MG63 (cell line): ENCODE measurements at regions not wholly inside any gene's neighbourhood (a gene's known extent, or its start where the extent isn't known, plus 50 kb on each side); places are given as distances from the start of the nearest gene placed in this dataset.
"Not testable (repeated sequence)": the region's sequence is repeated elsewhere in the genome, so short reads cannot be mapped to it uniquely, and the experiment has no call there.

Experiments
- DNase-seq: peaks from one replicate; pipeline ENCODE4 v3.0.0-alpha.2; 2020
- H3K27me3 ChIP-seq: fragments of 250-450 bp; sonication (Bioruptor Pico); 2 replicates; pipeline ENCODE4 v1.5.1; 2020; ENCODE audit warnings: mild to moderate bottlenecking, moderate library complexity
- H3K36me3 ChIP-seq: fragments of 250-450 bp; sonication (Bioruptor Pico); 2 replicates; pipeline ENCODE4 v1.5.1; 2020; ENCODE audit warnings: mild to moderate bottlenecking, moderate library complexity
- H3K4me3 ChIP-seq: fragments of 250-450 bp; sonication (Bioruptor Pico); 2 replicates; pipeline ENCODE4 v1.5.1; 2020; ENCODE audit warnings: mild to moderate bottlenecking, moderate library complexity
- H3K9me3 ChIP-seq: fragments of 250-450 bp; sonication (Bioruptor Pico); 2 replicates; pipeline ENCODE4 v1.5.1; 2020; ENCODE audit warnings: mild to moderate bottlenecking, moderate library complexity

GRCh38 chr4:84258905-84259830 is 239.9 kb downstream of the NKX6-1 start:
- Histone ChIP-seq H3K9me3 (no peaks in the 10 kb centered on the region; the same call in 1 of the 2 replicates), H3K4me3 (no peak overlapping the region), H3K36me3 (no peaks in the 10 kb centered on the region), H3K27me3 (no peaks in the 10 kb centered on the region)
- no peak for DNase-seq

DNA sequence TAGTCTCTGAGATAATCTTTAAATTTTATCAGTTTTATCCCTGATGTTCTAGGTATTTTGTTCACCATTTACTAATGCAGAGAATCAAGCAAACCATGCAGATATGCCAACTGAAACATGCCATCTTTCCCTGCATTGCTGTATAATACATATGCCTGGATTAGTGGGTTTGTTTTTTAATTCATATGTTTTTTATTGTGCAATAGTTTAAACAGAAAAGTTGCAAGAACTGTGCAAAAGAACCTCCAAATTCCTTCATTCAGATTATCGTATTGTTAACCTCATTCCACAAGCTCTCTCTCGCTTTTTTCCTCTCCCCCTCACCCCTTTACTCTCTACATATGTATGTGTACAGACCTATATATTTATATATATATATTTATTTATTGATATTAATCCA is 244.6 kb downstream of the NKX6-1 start:
- H3K9me3 ChIP-seq = no peaks in the 10 kb centered on the region
- no peak overlapping the region for H3K4me3 ChIP-seq
- no peaks in the 10 kb centered on the region for H3K27me3 ChIP-seq
- DNase-seq = no peak
- H3K36me3 ChIP-seq = no peaks in the 10 kb centered on the region

GRCh38 chr4:84249521-84249920 is 249.6 kb downstream of the NKX6-1 start:
- H3K36me3 ChIP-seq = no peaks in the 10 kb centered on the region
- H3K27me3 ChIP-seq = no peaks in the 10 kb centered on the region
- H3K4me3 ChIP-seq = no peak overlapping the region
- DNase-seq = no peak
- no peaks in the 10 kb centered on the region for H3K9me3 ChIP-seq

GRCh38 chr4:84245042-84245441 is 254.1 kb downstream of the NKX6-1 start:
- not testable (repeated sequence) for H3K9me3 ChIP-seq, DNase-seq, H3K27me3 ChIP-seq, H3K4me3 ChIP-seq, H3K36me3 ChIP-seq

- not testable (repeated sequence) for DNase-seq, H3K4me3 ChIP-seq, H3K27me3 ChIP-seq, H3K9me3 ChIP-seq, H3K36me3 ChIP-seq
Observed at GRCh38 chr4:84244346-84244801, 254.7 kb downstream of the NKX6-1 start.

GRCh38 chr4:84243685-84244084 is 255.4 kb downstream of the NKX6-1 start:
- Histone ChIP-seq H3K4me3 (no peak overlapping the region), H3K27me3 (no peaks in the 10 kb centered on the region), H3K9me3 (no peaks in the 10 kb centered on the region), H3K36me3 (no peaks in the 10 kb centered on the region)
- no peak for DNase-seq

DNA sequence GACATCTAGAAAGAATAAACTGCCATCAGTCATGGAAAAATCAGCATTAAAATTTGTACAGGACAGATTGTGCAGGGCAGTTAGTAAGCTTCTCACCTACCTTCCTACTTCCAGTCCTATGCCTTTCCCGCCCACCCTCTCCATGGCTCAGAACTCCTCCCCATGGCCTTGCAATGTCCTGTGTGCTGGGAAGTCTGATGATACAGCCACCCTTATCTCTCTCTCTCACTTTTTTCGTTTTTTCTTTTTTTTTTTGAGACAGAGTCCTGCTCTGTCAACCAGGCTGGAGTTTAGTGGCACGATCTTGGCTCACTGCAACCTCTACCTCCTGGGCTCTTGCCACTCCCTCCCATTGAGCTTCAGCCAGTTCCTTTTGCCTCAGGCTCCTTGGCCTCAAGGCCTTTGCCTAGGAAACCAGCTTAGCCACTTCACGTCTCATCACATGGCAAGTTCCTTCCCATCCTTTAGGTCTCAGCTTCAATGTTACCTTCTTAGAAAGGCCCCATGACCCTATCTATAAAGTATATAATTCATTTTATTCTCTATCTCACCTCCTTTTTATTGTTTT is 259.7 kb downstream of the NKX6-1 start:
- no peaks in the 10 kb centered on the region for H3K27me3 ChIP-seq
- DNase-seq = no peak
- no peaks in the 10 kb centered on the region for H3K9me3 ChIP-seq
- no peaks in the 10 kb centered on the region for H3K36me3 ChIP-seq
- no peak overlapping the region for H3K4me3 ChIP-seq

DNA sequence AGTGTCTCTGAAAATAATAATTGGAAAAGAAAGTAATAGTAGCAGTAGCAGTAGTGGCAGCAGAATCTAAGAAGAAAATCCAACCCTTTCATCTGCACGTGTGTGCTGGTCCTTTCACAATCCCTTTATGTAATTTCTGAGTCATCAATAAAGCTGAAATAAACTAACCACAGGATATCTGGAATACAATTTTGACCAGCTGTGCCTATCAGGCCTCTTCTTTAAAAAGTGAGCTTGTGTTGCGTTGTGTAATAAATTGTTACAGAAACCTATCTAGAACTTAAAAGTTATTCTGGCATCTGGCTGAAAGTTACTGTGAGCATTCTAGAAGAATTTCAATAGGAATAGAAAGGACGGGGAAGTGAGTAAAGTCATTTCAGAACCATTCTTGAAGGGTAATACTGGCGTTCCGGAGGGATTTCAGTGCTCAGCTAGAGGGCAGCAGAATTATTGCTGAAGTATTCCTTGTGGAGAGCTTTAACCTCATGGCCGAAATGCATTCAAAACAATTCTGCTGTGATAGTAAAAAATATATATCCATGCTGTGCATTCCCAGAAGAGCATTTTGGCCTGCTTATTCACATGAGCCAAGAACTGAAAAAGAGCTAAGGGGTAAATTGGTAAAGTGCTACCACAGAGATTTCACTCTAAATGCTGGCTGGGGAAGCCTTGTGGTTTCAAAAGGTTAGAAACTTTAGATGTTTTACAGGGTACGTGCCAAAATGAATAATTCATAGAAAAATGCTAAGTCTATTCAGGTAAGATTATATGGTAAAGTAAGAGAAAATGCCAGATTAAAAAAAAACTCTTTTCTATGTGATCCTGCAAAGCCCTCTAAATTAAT is 260.6 kb downstream of the NKX6-1 start:
- Histone ChIP-seq H3K4me3 (no peak overlapping the region), H3K27me3 (no peaks in the 10 kb centered on the region), H3K36me3 (no peaks in the 10 kb centered on the region), H3K9me3 (no peaks in the 10 kb centered on the region)
- peak; percentile 16 for DNase-seq

DNA sequence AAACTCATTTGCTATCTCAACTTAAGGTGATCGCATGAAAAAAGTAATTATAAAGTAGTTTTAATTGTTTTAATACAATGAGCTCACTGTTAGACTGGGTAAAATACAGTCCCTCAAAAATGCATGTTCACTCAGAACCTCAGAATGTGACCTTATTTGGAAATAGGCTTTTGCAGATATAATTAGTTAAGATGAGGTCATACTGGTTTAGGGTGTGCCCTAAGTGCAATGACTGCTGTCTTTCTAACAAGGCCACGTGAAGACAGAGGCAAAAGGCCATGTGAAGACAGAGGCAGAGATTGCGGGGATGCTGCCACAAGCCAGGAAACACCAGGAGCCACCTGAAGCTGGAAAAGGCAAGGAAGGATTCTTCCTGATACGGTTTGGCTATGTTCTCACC is 262.1 kb downstream of the NKX6-1 start:
- H3K27me3 ChIP-seq = no peaks in the 10 kb centered on the region
- H3K36me3 ChIP-seq = no peaks in the 10 kb centered on the region
- H3K4me3 ChIP-seq = no peak overlapping the region
- no peaks in the 10 kb centered on the region for H3K9me3 ChIP-seq
- no peak for DNase-seq

GRCh38 chr4:84235126-84235944 is 263.8 kb downstream of the NKX6-1 start:
- H3K4me3 ChIP-seq = no peak overlapping the region

GRCh38 chr4:84232309-84233095 is 266.6 kb downstream of the NKX6-1 start:
- Histone ChIP-seq H3K27me3 (no peaks in the 10 kb centered on the region), H3K4me3 (no peak overlapping the region), H3K36me3 (no peaks in the 10 kb centered on the region), H3K9me3 (no peaks in the 10 kb centered on the region)
- DNase-seq = no peak

More at GRCh38 chr4:84235126-84235944, 263.8 kb downstream of the NKX6-1 start:
- no peaks in the 10 kb centered on the region for H3K9me3 ChIP-seq
- no peaks in the 10 kb centered on the region for H3K36me3 ChIP-seq
- no peak for DNase-seq
- no peaks in the 10 kb centered on the region for H3K27me3 ChIP-seq

GRCh38 chr4:84231539-84232055 is 267.5 kb downstream of the NKX6-1 start:
- no peak for DNase-seq
- no peaks in the 10 kb centered on the region for H3K9me3 ChIP-seq
- no peak overlapping the region for H3K4me3 ChIP-seq
- no peaks in the 10 kb centered on the region for H3K27me3 ChIP-seq
- H3K36me3 ChIP-seq = no peaks in the 10 kb centered on the region

GRCh38 chr4:84224522-84224921 is 274.6 kb downstream of the NKX6-1 start:
- Histone ChIP-seq H3K36me3 (no peaks in the 10 kb centered on the region), H3K9me3 (no peaks in the 10 kb centered on the region), H3K27me3 (no peaks in the 10 kb centered on the region), H3K4me3 (no peak overlapping the region)
- DNase-seq = no peak

GRCh38 chr4:84221704-84222103 is 277.4 kb downstream of the NKX6-1 start:
- Histone ChIP-seq H3K9me3 (no peaks in the 10 kb centered on the region), H3K36me3 (no peaks in the 10 kb centered on the region), H3K4me3 (no peak overlapping the region), H3K27me3 (no peaks in the 10 kb centered on the region)
- DNase-seq = no peak

GRCh38 chr4:84220990-84221389 is 278.1 kb downstream of the NKX6-1 start:
- DNase-seq = no peak
- Histone ChIP-seq H3K4me3 (no peak overlapping the region), H3K27me3 (no peaks in the 10 kb centered on the region), H3K36me3 (no peaks in the 10 kb centered on the region), H3K9me3 (no peaks in the 10 kb centered on the region)
